GM15510 (cell line): ENCODE measurements at regions not wholly inside any gene's neighbourhood (a gene's known extent, or its start where the extent isn't known, plus 50 kb on each side); places are given as distances from the start of the nearest gene placed in this dataset.

Source experiments
- POLR2A ChIP-seq: IDR thresholded peaks from 3 replicates; pipeline ENCODE4 v1.6.1; 2011; ENCODE audit warnings: borderline replicate concordance; ENCODE audit not compliant: insufficient read length; ENCODE audit errors: extremely low read depth

GRCh38 chr11:45483416-45483815 is 182.0 kb downstream of the CHST1 start:
- no peak for TF ChIP-seq POLR2A

GRCh38 chr11:45482331-45482730 is 183.1 kb downstream of the CHST1 start:
- TF ChIP-seq POLR2A: no peak

GRCh38 chr11:45481026-45481425 is 184.4 kb downstream of the CHST1 start:
- TF ChIP-seq POLR2A: no peak

GRCh38 chr11:45477588-45477987 is 187.8 kb downstream of the CHST1 start:
- no peak for TF ChIP-seq POLR2A

- no peak for TF ChIP-seq POLR2A
Observed at GRCh38 chr11:45476126-45476525, 189.3 kb downstream of the CHST1 start.

DNA sequence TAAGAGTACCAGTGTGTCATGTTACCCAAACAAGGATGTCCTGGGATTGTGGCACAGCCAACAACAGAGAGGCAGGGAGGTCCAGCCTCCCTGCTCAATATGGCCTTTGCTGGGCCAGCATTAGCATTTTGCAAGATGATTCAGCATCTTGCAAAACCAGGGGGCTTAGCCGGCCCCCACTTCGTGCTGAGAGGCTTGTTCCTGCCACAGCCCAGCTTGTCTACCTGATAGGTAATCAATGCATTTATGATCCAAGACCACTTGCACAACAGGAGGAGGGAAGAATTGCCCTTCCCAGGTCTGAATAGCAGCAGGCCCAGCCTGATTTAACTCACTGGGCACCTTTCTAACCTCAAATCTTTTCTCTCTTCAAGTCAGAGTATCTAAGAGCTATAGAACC is 189.0 kb upstream of the SYT13 start:
- TF ChIP-seq POLR2A: no peak

GRCh38 chr11:45473341-45473895 is 187.3 kb upstream of the SYT13 start:
- TF ChIP-seq POLR2A: no peak

- no peak for TF ChIP-seq POLR2A
Observed at GRCh38 chr11:45472716-45473317, 186.7 kb upstream of the SYT13 start.

DNA sequence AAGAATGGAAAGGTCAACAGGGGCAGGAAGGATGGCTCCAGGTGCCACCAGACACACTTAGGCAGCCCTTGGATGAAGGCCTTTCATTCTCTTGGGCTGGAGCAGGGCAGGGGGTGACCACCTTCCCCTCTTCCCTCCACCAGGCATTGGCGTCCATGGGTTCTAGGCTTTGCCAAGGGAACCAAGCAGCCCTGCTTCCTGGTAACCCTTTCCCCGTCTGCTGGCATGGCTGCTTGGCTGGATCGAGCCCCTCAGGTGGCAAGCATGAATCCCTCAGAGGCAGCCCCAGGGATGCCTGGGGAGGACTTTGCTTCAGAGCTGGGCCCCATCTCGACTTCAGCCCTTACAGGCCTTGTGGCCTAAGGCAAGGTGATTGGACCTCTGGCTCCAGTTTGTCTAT is 185.1 kb upstream of the SYT13 start:
- TF ChIP-seq POLR2A: no peak

- TF ChIP-seq POLR2A: no peak
Observed at GRCh38 chr11:45470794-45471167, 184.6 kb upstream of the SYT13 start.

DNA sequence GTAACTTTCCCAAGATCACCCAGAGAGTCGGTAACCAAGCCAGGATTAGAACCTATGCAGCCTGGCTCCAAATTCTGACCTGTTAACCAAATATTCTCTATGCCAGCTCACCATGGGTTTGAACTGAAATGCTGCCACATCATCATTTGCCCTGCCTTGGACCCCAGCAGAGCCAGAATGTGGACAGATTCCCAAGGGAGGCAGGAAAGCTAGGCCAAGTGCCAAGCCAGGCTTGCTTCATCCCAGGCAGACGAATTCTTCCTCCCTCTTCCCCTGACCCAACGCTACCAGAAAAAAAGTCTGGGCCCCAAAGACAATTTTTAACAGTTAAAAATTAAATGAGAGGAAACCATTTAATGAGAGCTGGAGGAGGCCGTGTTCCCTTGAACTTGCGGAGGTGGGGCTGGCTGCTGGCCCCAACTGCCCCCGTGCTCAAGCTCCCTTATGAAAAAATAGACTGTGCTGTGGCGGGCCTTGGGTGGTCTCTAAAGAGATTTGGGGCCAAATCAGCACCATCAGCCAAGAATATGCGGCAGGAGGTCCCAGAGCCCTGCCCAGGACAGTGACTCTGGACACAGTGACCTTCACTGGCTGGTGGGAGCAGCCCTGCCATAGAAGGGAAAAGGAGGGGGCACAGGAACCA is 184.1 kb upstream of the SYT13 start:
- TF ChIP-seq POLR2A: no peak

DNA sequence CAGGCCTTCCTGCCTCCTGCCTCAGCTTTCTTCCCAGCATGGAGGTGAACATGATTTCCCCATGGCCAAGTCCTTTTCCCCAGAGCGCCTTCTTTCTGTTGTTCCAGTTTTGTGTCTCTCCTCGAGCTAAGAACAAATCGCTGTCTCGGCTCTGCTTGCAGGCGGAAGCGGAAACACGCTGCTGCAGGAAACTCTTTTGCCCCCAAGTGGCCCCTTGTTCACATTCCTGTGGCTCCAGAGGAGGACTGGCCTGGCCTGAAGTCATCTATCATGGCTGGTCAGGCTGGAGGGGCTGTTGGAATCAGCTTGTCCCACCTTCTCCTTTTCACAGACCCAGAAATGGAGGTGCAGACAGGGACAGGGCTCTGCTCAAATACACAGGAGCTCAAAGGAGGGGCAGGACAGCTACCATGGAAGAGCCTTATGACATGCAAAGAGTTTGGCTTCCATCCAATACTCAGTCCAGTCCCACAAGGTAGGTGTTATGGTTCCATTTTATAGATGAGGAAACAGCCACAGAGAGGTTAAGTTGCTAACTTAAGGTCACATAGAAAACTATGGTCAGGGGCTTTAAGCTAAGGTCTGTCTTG is 182.2 kb upstream of the SYT13 start:
- TF ChIP-seq POLR2A: no peak

DNA sequence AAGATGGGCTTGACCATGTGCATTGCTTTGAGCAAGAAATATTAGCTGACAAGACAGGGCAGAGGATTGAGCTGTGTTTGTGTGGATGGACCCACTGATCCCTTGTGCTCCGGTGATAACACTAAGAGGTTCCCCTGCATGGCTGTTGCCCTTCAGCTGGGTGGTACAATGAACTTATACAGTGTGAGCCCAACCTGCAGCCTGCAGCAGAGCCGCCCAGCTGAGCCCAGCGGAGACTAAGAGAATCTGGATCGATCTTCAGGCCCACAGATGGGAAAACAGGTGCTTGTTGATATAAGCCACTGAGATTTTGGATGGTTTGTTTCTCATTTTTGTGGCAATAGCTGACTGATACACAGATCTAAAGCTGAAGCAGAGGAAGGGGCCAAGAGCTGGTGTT is 177.4 kb upstream of the SYT13 start:
- no peak for TF ChIP-seq POLR2A

DNA sequence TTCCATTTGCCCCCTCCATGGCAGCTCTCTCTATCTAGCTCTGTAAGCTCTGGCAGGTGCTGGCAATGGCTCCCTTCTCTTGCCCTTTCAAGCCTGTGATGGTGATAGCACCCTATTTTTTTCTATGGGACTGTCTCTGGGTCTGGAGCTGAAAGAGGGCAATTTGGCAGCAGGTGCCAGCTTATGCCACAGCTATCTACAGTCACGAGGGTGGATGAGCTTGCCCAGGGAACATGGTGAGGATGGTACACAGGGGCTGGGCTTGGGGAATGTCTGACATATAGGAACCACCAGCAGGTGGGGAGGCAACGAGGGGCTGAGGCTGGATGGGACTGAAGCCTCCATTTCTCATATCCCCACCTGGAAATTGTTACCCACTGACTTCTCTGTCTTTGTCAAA is 175.4 kb upstream of the SYT13 start:
- no peak for TF ChIP-seq POLR2A

DNA sequence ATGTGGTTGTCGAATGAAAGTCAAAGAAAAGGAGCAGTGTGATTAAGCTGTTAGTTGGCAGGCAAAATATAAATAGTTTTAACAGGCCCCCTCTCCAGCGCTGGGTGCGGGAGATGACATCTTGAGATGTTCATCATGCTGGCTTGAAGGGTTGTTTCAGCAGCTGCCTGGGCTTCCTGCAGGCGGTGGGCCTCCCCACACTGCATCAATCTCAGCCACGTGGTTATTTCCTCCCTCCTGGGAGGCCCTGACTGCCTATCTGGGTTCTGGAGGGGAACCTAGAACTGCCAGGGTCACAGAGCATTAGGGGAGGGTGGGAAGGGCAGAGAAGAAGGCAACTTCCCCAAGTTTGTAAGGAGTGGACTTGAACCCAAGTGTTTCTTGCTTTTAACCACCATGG is 173.3 kb upstream of the SYT13 start:
- TF ChIP-seq POLR2A: no peak

GRCh38 chr11:45458269-45458668 is 172.1 kb upstream of the SYT13 start:
- no peak for TF ChIP-seq POLR2A
